ENCODE measurements at regions not wholly inside any gene's neighbourhood (a gene's known extent, or its start where the extent isn't known, plus 50 kb on each side); places are given as distances from the start of the nearest gene placed in this dataset.
A peak's percentile ranks its signal among the peaks of the same experiment; 100 is the strongest.

- TF ChIP-seq CTCF (IDR thresholded peaks at IDR 0.05; ENCODE audit: control insufficient read depth, insufficient read depth, low read depth, low read length, missing control alignments) = no peak
- no peak overlapping the region for H3K4me3 ChIP-seq (ENCODE audit: control insufficient read depth, low read depth, low read length)
- DNase-seq (ENCODE audit: low read depth) = no peak
Measured at GRCh38 chr3:175898194-175898593, 1039.1 kb downstream of the NAALADL2 start.

GRCh38 chr3:175896655-175897054 is 1037.5 kb downstream of the NAALADL2 start:
- TF ChIP-seq CTCF (IDR thresholded peaks at IDR 0.05; ENCODE audit: control insufficient read depth, insufficient read depth, low read depth, low read length, missing control alignments) = no peak
- no peak overlapping the region for H3K4me3 ChIP-seq (ENCODE audit: control insufficient read depth, low read depth, low read length)
- DNase-seq (ENCODE audit: low read depth) = peak; percentile 23

- no peak for DNase-seq (ENCODE audit: low read depth)
- H3K4me3 ChIP-seq (ENCODE audit: control insufficient read depth, low read depth, low read length) = no peak overlapping the region
- TF ChIP-seq CTCF (IDR thresholded peaks at IDR 0.05; ENCODE audit: control insufficient read depth, insufficient read depth, low read depth, low read length, missing control alignments) = no peak
Measured at GRCh38 chr3:175895731-175896130, 1036.6 kb downstream of the NAALADL2 start.

- TF ChIP-seq CTCF (IDR thresholded peaks at IDR 0.05; ENCODE audit: control insufficient read depth, insufficient read depth, low read depth, low read length, missing control alignments) = no peak
- no peak for DNase-seq (ENCODE audit: low read depth)
- H3K4me3 ChIP-seq (ENCODE audit: control insufficient read depth, low read depth, low read length) = no peak overlapping the region
Measured at GRCh38 chr3:175893566-175893965, 1034.4 kb downstream of the NAALADL2 start.

GRCh38 chr3:175890066-175890465 is 1030.9 kb downstream of the NAALADL2 start:
- TF ChIP-seq CTCF (IDR thresholded peaks at IDR 0.05; ENCODE audit: control insufficient read depth, insufficient read depth, low read depth, low read length, missing control alignments) = no peak
- no peak overlapping the region for H3K4me3 ChIP-seq (ENCODE audit: control insufficient read depth, low read depth, low read length)
- no peak for DNase-seq (ENCODE audit: low read depth)

GRCh38 chr3:175885231-175885766 is 1026.2 kb downstream of the NAALADL2 start:
- no peak for TF ChIP-seq CTCF (IDR thresholded peaks at IDR 0.05; ENCODE audit: control insufficient read depth, insufficient read depth, low read depth, low read length, missing control alignments)
- DNase-seq (ENCODE audit: low read depth) = no peak
- no peak overlapping the region for H3K4me3 ChIP-seq (ENCODE audit: control insufficient read depth, low read depth, low read length)

GRCh38 chr3:175879417-175879816 is 1020.3 kb downstream of the NAALADL2 start:
- H3K4me3 ChIP-seq (ENCODE audit: control insufficient read depth, low read depth, low read length) = no peak overlapping the region
- no peak for DNase-seq (ENCODE audit: low read depth)
- TF ChIP-seq CTCF (IDR thresholded peaks at IDR 0.05; ENCODE audit: control insufficient read depth, insufficient read depth, low read depth, low read length, missing control alignments) = no peak

Measured in AG09309 (cell line).